Heart left ventricle (tissue), 13 donors: ENCODE measurements at regions not wholly inside any gene's neighbourhood (a gene's known extent, or its start where the extent isn't known, plus 50 kb on each side); places are given as distances from the start of the nearest gene placed in this dataset.

Experiments
- CTCF ChIP-seq, 12 donors: fragments of 200-600 bp; sonication (generic) in 4 of 12; IDR thresholded peaks; one replicate each; pipeline versions ENCODE4 v1.5.0 to v1.8.0; 2018 to 2022; ENCODE audit warnings: antibody characterized with exemption in 12 of 12, mild to moderate bottlenecking in 5 of 12
- POLR2A ChIP-seq, 2 donors: fragments of 450-650 bp; IDR thresholded peaks; one replicate each; pipeline ENCODE4 v1.6.1; 2017; ENCODE audit warnings: antibody characterized with exemption in 2 of 2, mild to moderate bottlenecking in 2 of 2, moderate library complexity in 2 of 2
- donor health status: ischemic (EF 13 %, LVEDD 7.1; RV severe dilation, severe dysfunction).
- donor health status: DM: no; HTN: yes; CAD: no.
- donor health status: DM: no; HTN: no; CAD: no.
- donor health status: ischemic (EF 25% LVEDD 6.9; RV normal size, moderate dysfunction).
- donor health status: ischemic (EF 25% LVEDD 5.7; RV mildly dilated, moderate dysfunction).
- donor health status: ischemic (EF 35%, LVEDD 5.7; RV mildly dilated, moderate dysfunction).
- donor health status: nonischemic (EF 11% LVEDD 7.7; RV severe dilation, severe dysfunction).
- donor health status: DM: yes; HTN: yes; CAD: no.
- donor health status: PGD.
- donor health status: ischemic (EF 29% LVEDD 5.4; RV normal size, mild dysfunction).
- donor health status: nonischemic (EF 23%, LVEDD 6.1; RV moderate dilation, normal function).

- TF ChIP-seq CTCF (IDR thresholded peaks at IDR 0.05) (no peak), POLR2A (IDR thresholded peaks at IDR 0.05) (no peak)
Measured at GRCh38 chr5:87898574-87898973, 370.1 kb downstream of the TMEM161B start.
